H1 (cell line): ENCODE measurements at regions not wholly inside any gene's neighbourhood (a gene's known extent, or its start where the extent isn't known, plus 50 kb on each side); places are given as distances from the start of the nearest gene placed in this dataset.
A peak's percentile ranks its signal among the peaks of the same experiment; 100 is the strongest.

Experiments used
- CTCF ChIA-PET: fragments of 300-600 bp; sonication (Branson Sonifier 250); formaldehyde crosslinking; loops from one replicate; lab custom pipeline; 2021; ENCODE audit not compliant: partially characterized antibody; lab: Charles Lee
- POLR2A ChIA-PET: fragments of 300-600 bp; sonication (Branson Sonifier 250); formaldehyde crosslinking; loops from one replicate; lab custom pipeline; 2021; ENCODE audit warnings: inconsistent platforms; ENCODE audit not compliant: partially characterized antibody; lab: Charles Lee
- DNase-seq, 2 experiments: peaks; one replicate each; pipeline versions ENCODE4 v3.0.0 to v3.0.0-alpha.2; 2010 to 2022; ENCODE audit warnings: low spot score in 2 of 2, low read depth in 1 of 2, mixed read lengths in 1 of 2
- FAIRE-seq: peaks from 2 replicates; lab custom pipeline; 2011; peaks lifted over from hg19 to GRCh38; lab: Jason Lieb, UNC
- H2AFZ ChIP-seq: 2 replicates; pipeline ENCODE4 v1.8.1; 2012; ENCODE audit warnings: low read length, inconsistent platforms
- H2AK5ac ChIP-seq: 2 replicates; pipeline ENCODE4 v1.6.1; 2013; ENCODE audit warnings: low read depth, low read length
- H2BK120ac ChIP-seq: replicated peaks from 2 replicates; pipeline ENCODE3; 2013; ENCODE audit warnings: low read depth, low read length, inconsistent platforms
- H2BK12ac ChIP-seq: 2 replicates; pipeline ENCODE4 v1.6.1; 2013; ENCODE audit warnings: low read depth, low read length
- H2BK15ac ChIP-seq: 2 replicates; pipeline ENCODE4 v1.6.1; 2013; ENCODE audit warnings: low read length
- H2BK20ac ChIP-seq: 2 replicates; pipeline ENCODE4 v1.6.1; 2013; ENCODE audit warnings: low read length
- H2BK5ac ChIP-seq: 2 replicates; pipeline ENCODE4 v1.6.1; 2013; ENCODE audit warnings: low read depth, low read length
- H3K14ac ChIP-seq: 2 replicates; pipeline ENCODE4 v1.6.1; 2013; ENCODE audit warnings: inconsistent platforms; ENCODE audit not compliant: insufficient read length
- H3K18ac ChIP-seq: 2 replicates; pipeline ENCODE4 v1.6.1; 2013; ENCODE audit warnings: low read length; ENCODE audit errors: extremely low read depth
- H3K23ac ChIP-seq: 2 replicates; pipeline ENCODE4 v1.6.1; 2013; ENCODE audit warnings: inconsistent platforms; ENCODE audit not compliant: insufficient read length
- H3K23me2 ChIP-seq: 2 replicates; pipeline ENCODE4 v1.6.1; 2013; ENCODE audit warnings: low read depth, low read length
- H3K27ac ChIP-seq: 2 replicates; pipeline ENCODE4 v1.6.1; 2011; ENCODE audit warnings: low read depth, low read length, inconsistent platforms
- H3K27me3 ChIP-seq, 4 experiments: replicated peaks in 1 of 4; 1 replicate in 1 of 4; 2 replicates in 3 of 4; pipeline versions ENCODE4 v1.6.1 to v1.8.1; 2011 to 2013; ENCODE audit warnings: low read length in 3 of 4, mild to moderate bottlenecking in 3 of 4, inconsistent platforms in 2 of 4, mixed read lengths in 2 of 4, moderate library complexity in 1 of 4; ENCODE audit not compliant: control insufficient read depth in 3 of 4, insufficient read depth in 3 of 4; ENCODE audit errors: extremely low read depth in 1 of 4
- H3K36me3 ChIP-seq, 4 experiments: 2 replicates each; pipeline versions ENCODE4 v1.6.1 to v1.8.1; 2011 to 2013; ENCODE audit warnings: mild to moderate bottlenecking in 4 of 4, low read length in 3 of 4, moderate library complexity in 2 of 4, control low read depth in 1 of 4, inconsistent platforms in 1 of 4; ENCODE audit not compliant: insufficient read depth in 4 of 4, control insufficient read depth in 2 of 4
- H3K4ac ChIP-seq: replicated peaks from 2 replicates; pipeline ENCODE3; 2013; ENCODE audit warnings: low read length, low read depth, mixed read lengths, inconsistent platforms; ENCODE audit not compliant: insufficient read length
- H3K4me1 ChIP-seq, 4 experiments: replicated peaks in 1 of 4; 1 replicate in 1 of 4; 2 replicates in 3 of 4; pipeline versions ENCODE4 v1.6.1 to v1.8.1; 2011 to 2013; ENCODE audit warnings: low read length in 3 of 4, inconsistent platforms in 2 of 4, mixed read lengths in 1 of 4; ENCODE audit not compliant: insufficient read depth in 4 of 4, control insufficient read depth in 3 of 4
- H3K4me2 ChIP-seq, 2 experiments: 2 replicates each; pipeline versions ENCODE4 v1.6.1 to v1.8.1; 2011 to 2013; ENCODE audit warnings: low read depth in 2 of 2, low read length in 2 of 2, control low read depth in 1 of 2, inconsistent platforms in 1 of 2, mild to moderate bottlenecking in 1 of 2; ENCODE audit not compliant: insufficient read depth in 1 of 2
- H3K4me3 ChIP-seq, 4 experiments: fragments of 200-600, 300-600 bp in 1 of 4; sonication (generic), shearing (Covaris generic), sonication (Bioruptor Twin) in 1 of 4; 2 replicates each; pipeline versions ENCODE4 v1.5.1 to v1.8.1; 2011 to 2016; ENCODE audit warnings: low read length in 4 of 4, low read depth in 3 of 4, control low read depth in 2 of 4, inconsistent platforms in 2 of 4, mild to moderate bottlenecking in 2 of 4, mixed read lengths in 1 of 4, moderate library complexity in 1 of 4; ENCODE audit not compliant: insufficient read depth in 2 of 4; ENCODE audit errors: extremely low read depth in 1 of 4
- H3K56ac ChIP-seq: replicated peaks from 2 replicates; pipeline ENCODE3; 2013; ENCODE audit warnings: low read depth, mild to moderate bottlenecking, mixed read lengths, low read length, inconsistent platforms; ENCODE audit not compliant: insufficient read length
- H3K79me1 ChIP-seq: 2 replicates; pipeline ENCODE4 v1.6.1; 2013; ENCODE audit warnings: low read depth, low read length, control low read depth
- H3K79me2 ChIP-seq, 2 experiments: 2 replicates each; pipeline versions ENCODE4 v1.6.1 to v1.8.1; 2012 to 2013; ENCODE audit warnings: low read length in 2 of 2, mild to moderate bottlenecking in 2 of 2, inconsistent platforms in 1 of 2; ENCODE audit not compliant: insufficient read depth in 2 of 2, control insufficient read depth in 1 of 2
- H3K9ac ChIP-seq, 4 experiments: replicated peaks in 1 of 4; 1 replicate in 1 of 4; 2 replicates in 3 of 4; pipeline versions ENCODE4 v1.6.1 to v1.8.1; 2011 to 2013; ENCODE audit warnings: low read depth in 3 of 4, low read length in 3 of 4, control low read depth in 2 of 4, mild to moderate bottlenecking in 2 of 4, moderate library complexity in 2 of 4, inconsistent platforms in 1 of 4; ENCODE audit errors: extremely low read depth in 1 of 4
- H3K9me3 ChIP-seq, 2 experiments: 2 replicates each; pipeline versions ENCODE4 v1.6.1 to v1.8.1; 2012 to 2013; ENCODE audit warnings: mild to moderate bottlenecking in 2 of 2, moderate library complexity in 2 of 2, control low read depth in 1 of 2, inconsistent platforms in 1 of 2, low read depth in 1 of 2, low read length in 1 of 2, mixed read lengths in 1 of 2; ENCODE audit not compliant: insufficient read depth in 2 of 2
- H4K20me1 ChIP-seq, 2 experiments: replicated peaks in 1 of 2; 2 replicates each; pipeline versions ENCODE3 to v1.8.1; 2011 to 2013; ENCODE audit warnings: inconsistent platforms in 2 of 2, low read length in 2 of 2, mild to moderate bottlenecking in 1 of 2; ENCODE audit not compliant: insufficient read depth in 2 of 2, control insufficient read depth in 1 of 2
- H4K5ac ChIP-seq: 2 replicates; pipeline ENCODE4 v1.6.1; 2013; ENCODE audit warnings: low read length, low read depth, mixed read lengths, inconsistent platforms; ENCODE audit not compliant: insufficient read length
- H4K8ac ChIP-seq: 2 replicates; pipeline ENCODE4 v1.8.0; 2013; ENCODE audit warnings: mild to moderate bottlenecking, moderate library complexity, low read length, inconsistent platforms; ENCODE audit not compliant: insufficient read depth; ENCODE audit errors: extremely low read depth
- H4K91ac ChIP-seq: replicated peaks from 2 replicates; pipeline ENCODE3; 2013; ENCODE audit warnings: low read length, mixed read lengths, inconsistent platforms; ENCODE audit not compliant: insufficient read length
- HDAC6 ChIP-seq: IDR thresholded peaks from one replicate; pipeline ENCODE4 v1.7.1; 2012; ENCODE audit warnings: low read depth, mild to moderate bottlenecking, inconsistent platforms, low read length, moderate library complexity
- JUN ChIP-seq: IDR thresholded peaks from 2 replicates; pipeline ENCODE4 v1.6.1; 2011; ENCODE audit warnings: low read depth, mild to moderate bottlenecking, improper control_type of control experiment, low read length
- JUND ChIP-seq: IDR thresholded peaks from 2 replicates; pipeline ENCODE4 v1.6.1; 2011; ENCODE audit warnings: mild to moderate bottlenecking, improper control_type of control experiment, low read length
- KDM4A ChIP-seq: IDR thresholded peaks from one replicate; pipeline ENCODE4 v1.7.1; 2012; ENCODE audit warnings: low read depth, mild to moderate bottlenecking, moderate library complexity, low read length, inconsistent platforms; ENCODE audit not compliant: severe bottlenecking
- KDM5A ChIP-seq: fragments of 200-600 bp; IDR thresholded peaks from 2 replicates; pipeline ENCODE4 v1.7.1; 2012; ENCODE audit warnings: mild to moderate bottlenecking, low read length, inconsistent platforms, mixed read lengths
- POLR2A ChIP-seq, 2 experiments: IDR thresholded peaks; 1 replicate in 1 of 2; 2 replicates in 1 of 2; pipeline ENCODE4 v1.6.1; 2011; ENCODE audit warnings: low read depth in 2 of 2, low read length in 2 of 2, mild to moderate bottlenecking in 2 of 2; ENCODE audit errors: control extremely low read depth in 1 of 2
- SIX5 ChIP-seq: IDR thresholded peaks from 2 replicates; pipeline ENCODE4 v1.6.1; 2011; ENCODE audit warnings: mild to moderate bottlenecking, low read depth, low read length
- SP1 ChIP-seq: IDR thresholded peaks from 2 replicates; pipeline ENCODE4 v1.6.1; 2011; ENCODE audit warnings: low read depth, low read length
- TAF1 ChIP-seq: IDR thresholded peaks from 2 replicates; pipeline ENCODE4 v1.6.1; 2011; ENCODE audit warnings: mild to moderate bottlenecking, low read depth, low read length
- WGBS, 2 experiments: shearing (Covaris generic) in 1 of 2; methylation state at CpG; one replicate each; pipeline versions ENCODE4 v1.1.6 to v1.1.7; 2013 to 2015; ENCODE audit warnings: low lambda C conversion rate in 2 of 2, mixed read lengths in 2 of 2, inconsistent platforms in 1 of 2, low coverage in 1 of 2, missing lambda C conversion rate in 1 of 2; ENCODE audit not compliant: insufficient replicate concordance in 2 of 2, insufficient coverage in 1 of 2, insufficient read length in 1 of 2; ENCODE audit errors: extremely low coverage in 1 of 2, missing lambda C conversion rate in 1 of 2; 5-methylcytosine and 5-hydroxymethylcytosine counted together
- TF ChIP-seq, protein P1 (sequence below): IDR thresholded peaks from 2 replicates; pipeline ENCODE4 v1.6.1; 2011; ENCODE audit warnings: low read depth, mild to moderate bottlenecking, low read length; ENCODE audit not compliant: insufficient read depth

GRCh38 chr16:49050607-49051006 lies 231.0 kb downstream of the CBLN1 start:
- ChIA-PET POLR2A (no interaction called here), CTCF (interaction anchor here (0.8 to 2.8 kb wide), 5 partner anchors 28 to 299 kb away, joined by 3 to 10 read pairs (median 3); no protein-coding TSS in a partner anchor)
- no peak overlapping the region for H2BK20ac ChIP-seq
- no peaks in the 10 kb centered on the region; a peak in 1 of 7 replicates for H3K27me3 ChIP-seq
- H4K5ac ChIP-seq: no peak overlapping the region
- no peak overlapping the region for H4K8ac ChIP-seq
- no peak overlapping the region for H3K56ac ChIP-seq
- no peak overlapping the region for H3K4me2 ChIP-seq
- no peak for DNase-seq
- H3K23ac ChIP-seq: no peak overlapping the region
- H3K18ac ChIP-seq: no peak overlapping the region
- no peak for FAIRE-seq
- no peaks in the 10 kb centered on the region for H3K9me3 ChIP-seq
- H2BK15ac ChIP-seq: no peak overlapping the region
- H2AFZ ChIP-seq: peak overlapping the region; percentile 54; the same call in 1 of the 2 replicates
- no peak overlapping the region for H2BK5ac ChIP-seq
- no peaks in the 10 kb centered on the region for H3K79me2 ChIP-seq
- H2BK12ac ChIP-seq: no peak overlapping the region
- no peak overlapping the region for H3K27ac ChIP-seq
- H3K79me1 ChIP-seq: no peaks in the 10 kb centered on the region
- no peak overlapping the region for H3K14ac ChIP-seq
- H3K36me3 ChIP-seq: no peaks in the 10 kb centered on the region
- WGBS, 2 experiments: 84% methylated on average over 4 of the region's 4 CpGs; no CpG with 5 or more reads in 1 of the 2 experiments
- H3K4ac ChIP-seq: no peak overlapping the region
- H3K4me3 ChIP-seq: no peak overlapping the region
- TF ChIP-seq SIX5 (no peak), KDM4A (no peak), KDM5A (no peak), SP1 (no peak), TAF1 (no peak), JUN (no peak), HDAC6 (no peak), POLR2A (IDR thresholded peaks at IDR 0.05; ENCODE audit: control extremely low read depth in 1 of 2, low read depth in 2 of 2, low read length in 2 of 2) (no peak), JUND (no peak)
- TF ChIP-seq, protein P1, sequence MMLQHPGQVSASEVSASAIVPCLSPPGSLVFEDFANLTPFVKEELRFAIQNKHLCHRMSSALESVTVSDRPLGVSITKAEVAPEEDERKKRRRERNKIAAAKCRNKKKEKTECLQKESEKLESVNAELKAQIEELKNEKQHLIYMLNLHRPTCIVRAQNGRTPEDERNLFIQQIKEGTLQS: no peak
- H3K4me1 ChIP-seq: peaks cover 0 to 2% (median under 1%) of the 10 kb centered on the region in 4 experiments; a peak in 4 of 7 replicates
- H4K20me1 ChIP-seq: no peaks in the 10 kb centered on the region
- H3K9ac ChIP-seq: no peak overlapping the region
- H3K23me2 ChIP-seq: no peaks in the 10 kb centered on the region
- no peak overlapping the region for H2AK5ac ChIP-seq
- no peak overlapping the region for H4K91ac ChIP-seq
- H2BK120ac ChIP-seq: no peak overlapping the region
